ENCODE measurements at regions not wholly inside any gene's neighbourhood (a gene's known extent, or its start where the extent isn't known, plus 50 kb on each side); places are given as distances from the start of the nearest gene placed in this dataset.

DNA sequence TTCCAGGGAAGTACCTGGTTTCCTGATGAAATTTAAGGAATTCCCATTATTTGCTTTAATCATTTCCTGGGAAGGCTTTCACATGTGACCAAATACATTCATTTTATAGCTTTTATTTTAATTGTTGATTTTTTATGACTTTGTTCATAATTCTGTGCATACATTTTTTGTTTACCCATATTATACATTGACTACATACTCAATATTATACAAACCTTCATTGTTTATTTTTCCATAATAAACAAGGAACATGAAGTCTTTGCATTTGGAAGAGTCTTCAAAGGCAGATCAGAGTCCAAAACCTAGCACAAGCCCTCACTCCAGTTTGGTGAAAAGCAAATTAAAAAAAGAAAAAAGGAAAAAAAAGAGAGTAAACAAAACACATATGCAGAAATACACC lies 218.3 kb upstream of the NRIP1 start:
- TF ChIP-seq EZH2 (IDR thresholded peaks at IDR 0.05; ENCODE audit: insufficient read depth, poor library complexity, severe bottlenecking) (no peak), EZH2phosphoT487 (IDR thresholded peaks at IDR 0.05; ENCODE audit: insufficient read depth, low read depth) (no peak)
